PFSK-1 (cell line): ENCODE measurements at regions not wholly inside any gene's neighbourhood (a gene's known extent, or its start where the extent isn't known, plus 50 kb on each side); places are given as distances from the start of the nearest gene placed in this dataset.

ENCODE experiments used
- FOXP2 ChIP-seq: optimal IDR thresholded peaks from 2 replicates; pipeline ENCODE3; 2011; ENCODE audit warnings: borderline replicate concordance, control low read depth, inconsistent platforms; ENCODE audit not compliant: insufficient read depth; ENCODE audit errors: extremely low read length, extremely low read depth
- POLR2AphosphoS5 ChIP-seq: IDR thresholded peaks from 2 replicates; pipeline ENCODE4 v1.6.1; 2012; ENCODE audit warnings: low read depth, mild to moderate bottlenecking, control low read depth, low read length, moderate library complexity
- SIN3A ChIP-seq: IDR thresholded peaks from 2 replicates; pipeline ENCODE4 v1.6.1; 2012; ENCODE audit warnings: mild to moderate bottlenecking, low read length, moderate library complexity, borderline replicate concordance; ENCODE audit not compliant: insufficient read depth
- TAF1 ChIP-seq: IDR thresholded peaks from 2 replicates; pipeline ENCODE4 v1.6.1; 2012; ENCODE audit warnings: low read length, control low read depth, borderline replicate concordance; ENCODE audit not compliant: insufficient read depth
- TF ChIP-seq, protein P1 (sequence below), 2 experiments: IDR thresholded peaks; 2 replicates each; pipeline versions ENCODE4 v1.6.1 to v1.8.0; 2011 to 2012; ENCODE audit warnings: low read depth in 2 of 2, low read length in 2 of 2, control low read depth in 1 of 2, inconsistent platforms in 1 of 2, mild to moderate bottlenecking in 1 of 2, moderate library complexity in 1 of 2; ENCODE audit not compliant: insufficient read depth in 1 of 2

- TF ChIP-seq, protein P1, sequence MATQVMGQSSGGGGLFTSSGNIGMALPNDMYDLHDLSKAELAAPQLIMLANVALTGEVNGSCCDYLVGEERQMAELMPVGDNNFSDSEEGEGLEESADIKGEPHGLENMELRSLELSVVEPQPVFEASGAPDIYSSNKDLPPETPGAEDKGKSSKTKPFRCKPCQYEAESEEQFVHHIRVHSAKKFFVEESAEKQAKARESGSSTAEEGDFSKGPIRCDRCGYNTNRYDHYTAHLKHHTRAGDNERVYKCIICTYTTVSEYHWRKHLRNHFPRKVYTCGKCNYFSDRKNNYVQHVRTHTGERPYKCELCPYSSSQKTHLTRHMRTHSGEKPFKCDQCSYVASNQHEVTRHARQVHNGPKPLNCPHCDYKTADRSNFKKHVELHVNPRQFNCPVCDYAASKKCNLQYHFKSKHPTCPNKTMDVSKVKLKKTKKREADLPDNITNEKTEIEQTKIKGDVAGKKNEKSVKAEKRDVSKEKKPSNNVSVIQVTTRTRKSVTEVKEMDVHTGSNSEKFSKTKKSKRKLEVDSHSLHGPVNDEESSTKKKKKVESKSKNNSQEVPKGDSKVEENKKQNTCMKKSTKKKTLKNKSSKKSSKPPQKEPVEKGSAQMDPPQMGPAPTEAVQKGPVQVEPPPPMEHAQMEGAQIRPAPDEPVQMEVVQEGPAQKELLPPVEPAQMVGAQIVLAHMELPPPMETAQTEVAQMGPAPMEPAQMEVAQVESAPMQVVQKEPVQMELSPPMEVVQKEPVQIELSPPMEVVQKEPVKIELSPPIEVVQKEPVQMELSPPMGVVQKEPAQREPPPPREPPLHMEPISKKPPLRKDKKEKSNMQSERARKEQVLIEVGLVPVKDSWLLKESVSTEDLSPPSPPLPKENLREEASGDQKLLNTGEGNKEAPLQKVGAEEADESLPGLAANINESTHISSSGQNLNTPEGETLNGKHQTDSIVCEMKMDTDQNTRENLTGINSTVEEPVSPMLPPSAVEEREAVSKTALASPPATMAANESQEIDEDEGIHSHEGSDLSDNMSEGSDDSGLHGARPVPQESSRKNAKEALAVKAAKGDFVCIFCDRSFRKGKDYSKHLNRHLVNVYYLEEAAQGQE (IDR thresholded peaks at IDR 0.05; ENCODE audit: insufficient read depth in 1 of 2, low read depth in 2 of 2, low read length in 2 of 2) = no peak
- TF ChIP-seq POLR2AphosphoS5 = no peak
- no peak for TF ChIP-seq SIN3A
- TF ChIP-seq FOXP2 = no peak
- TF ChIP-seq TAF1 = no peak
Measured at GRCh38 chr5:92890841-92891244, 690.2 kb downstream of the NR2F1-AS1 start.

- no peak for TF ChIP-seq FOXP2
- no peak for TF ChIP-seq POLR2AphosphoS5
- no peak for TF ChIP-seq SIN3A
- TF ChIP-seq, protein P1 (IDR thresholded peaks at IDR 0.05; ENCODE audit: insufficient read depth in 1 of 2, low read depth in 2 of 2, low read length in 2 of 2) = no peak
- TF ChIP-seq TAF1 = no peak
Measured at GRCh38 chr5:92889140-92889539, 691.9 kb downstream of the NR2F1-AS1 start.

- TF ChIP-seq POLR2AphosphoS5 (no peak), SIN3A (no peak), FOXP2 (no peak), TAF1 (no peak)
- TF ChIP-seq, protein P1 (IDR thresholded peaks at IDR 0.05; ENCODE audit: insufficient read depth in 1 of 2, low read depth in 2 of 2, low read length in 2 of 2) = no peak
Measured at GRCh38 chr5:92887254-92887653, 693.8 kb downstream of the NR2F1-AS1 start.

GRCh38 chr5:92886751-92887150 is 694.3 kb downstream of the NR2F1-AS1 start:
- TF ChIP-seq FOXP2 (no peak), POLR2AphosphoS5 (no peak), SIN3A (no peak), TAF1 (no peak)
- TF ChIP-seq, protein P1 (IDR thresholded peaks at IDR 0.05; ENCODE audit: insufficient read depth in 1 of 2, low read depth in 2 of 2, low read length in 2 of 2) = no peak

DNA sequence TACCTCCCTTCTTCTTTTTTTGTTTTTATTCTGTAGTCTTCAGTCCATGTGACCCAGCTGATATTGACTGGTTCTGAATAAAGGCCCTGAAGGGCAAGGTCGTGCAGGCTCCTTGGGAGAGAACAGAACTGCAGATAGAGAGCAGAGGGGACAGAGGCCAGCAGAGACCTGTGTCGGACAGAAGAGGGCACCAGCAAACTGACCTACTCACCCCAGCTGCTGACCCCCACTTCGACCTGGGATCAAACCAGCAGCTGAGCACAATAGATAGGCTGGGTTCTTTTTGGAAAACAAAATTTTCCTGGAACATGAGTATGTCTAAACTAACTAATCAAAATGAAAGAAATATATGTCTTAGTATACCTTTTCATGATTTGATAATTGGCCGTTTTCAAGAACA is 695.1 kb downstream of the NR2F1-AS1 start:
- no peak for TF ChIP-seq TAF1
- TF ChIP-seq SIN3A = no peak
- TF ChIP-seq, protein P1 (IDR thresholded peaks at IDR 0.05; ENCODE audit: insufficient read depth in 1 of 2, low read depth in 2 of 2, low read length in 2 of 2) = no peak
- no peak for TF ChIP-seq POLR2AphosphoS5
- no peak for TF ChIP-seq FOXP2
